SU-DHL-6 (cell line): ENCODE measurements at regions not wholly inside any gene's neighbourhood (a gene's known extent, or its start where the extent isn't known, plus 50 kb on each side); places are given as distances from the start of the nearest gene placed in this dataset.

Source experiments
- H2AFZ ChIP-seq: fragments of 200-600 bp; sonication (generic); 2 replicates; pipeline ENCODE4 v1.6.1; 2014; ENCODE audit warnings: low read depth, mild to moderate bottlenecking, moderate library complexity, mixed read lengths, antibody characterized with exemption, low read length; ENCODE audit not compliant: severe bottlenecking
- H3F3A ChIP-seq: fragments of 200-600 bp; shearing (Covaris generic); 2 replicates; pipeline ENCODE4 v1.6.0; 2016; ENCODE audit warnings: antibody characterized with exemption, mild to moderate bottlenecking; ENCODE audit not compliant: insufficient read depth
- H3K27ac ChIP-seq: fragments of 200-600 bp; sonication (generic); 2 replicates; pipeline ENCODE4 v1.5.1; 2016; ENCODE audit warnings: low read depth, mild to moderate bottlenecking, low read length, moderate library complexity, mixed read lengths
- H3K27me3 ChIP-seq: fragments of 200-600 bp; sonication (generic), shearing (Covaris generic); 2 replicates; pipeline ENCODE4 v1.6.0; 2014; ENCODE audit warnings: mild to moderate bottlenecking, low read length
- H3K36me3 ChIP-seq: fragments of 200-600 bp; sonication (generic); 2 replicates; pipeline ENCODE4 v1.6.1; 2014; ENCODE audit warnings: mild to moderate bottlenecking, low read length, mixed read lengths
- H3K4me2 ChIP-seq: fragments of 300-600, 200-600 bp; shearing (Covaris generic), sonication (generic); 2 replicates; pipeline ENCODE4 v1.6.0; 2014; ENCODE audit warnings: low read length, low read depth, mild to moderate bottlenecking; ENCODE audit not compliant: poor library complexity, severe bottlenecking
- H3K4me3 ChIP-seq: fragments of 200-600 bp; sonication (generic); 2 replicates; pipeline ENCODE4 v1.5.1; 2014; ENCODE audit warnings: antibody characterized with exemption, low read length, mild to moderate bottlenecking, mixed read lengths; ENCODE audit not compliant: insufficient read depth, poor library complexity, severe bottlenecking
- H3K79me2 ChIP-seq: fragments of 200-600 bp; sonication (generic); 2 replicates; pipeline ENCODE4 v1.6.1; 2014; ENCODE audit warnings: mild to moderate bottlenecking, low read length, moderate library complexity; ENCODE audit not compliant: insufficient read depth
- H3K9ac ChIP-seq: fragments of 200-600 bp; sonication (generic); 2 replicates; pipeline ENCODE4 v1.7.0; 2014; ENCODE audit warnings: mild to moderate bottlenecking, low read length
- H3K9me2 ChIP-seq: fragments of 200-600 bp; sonication (generic); replicated peaks from 2 replicates; pipeline ENCODE4 v1.6.1; 2014; ENCODE audit warnings: low read length; ENCODE audit not compliant: insufficient read depth
- H3K9me3 ChIP-seq: fragments of 200-600 bp; sonication (generic); 2 replicates; pipeline ENCODE4 v1.6.1; 2014; ENCODE audit warnings: low read length, mixed read lengths; ENCODE audit not compliant: insufficient read depth
- H4K20me1 ChIP-seq: fragments of 200-600 bp; sonication (generic); 2 replicates; pipeline ENCODE4 v1.6.1; 2014; ENCODE audit warnings: low read depth, mild to moderate bottlenecking, antibody characterized with exemption, low read length, moderate library complexity, mixed read lengths
- CTCF ChIP-seq: fragments of 200-600 bp; sonication (generic); IDR thresholded peaks from one replicate; pipeline ENCODE4 v1.5.1; 2017; ENCODE audit warnings: antibody characterized with exemption, mild to moderate bottlenecking, low read length, moderate library complexity; ENCODE audit not compliant: insufficient read depth, poor library complexity, severe bottlenecking
- EZH2phosphoT487 ChIP-seq: fragments of 200-600 bp; sonication (generic), shearing (Covaris generic); conservative IDR thresholded peaks from 2 replicates; pipeline ENCODE4 v1.6.1; 2018; ENCODE audit warnings: mild to moderate bottlenecking, antibody characterized with exemption, low read length, moderate library complexity, mixed read lengths

DNA sequence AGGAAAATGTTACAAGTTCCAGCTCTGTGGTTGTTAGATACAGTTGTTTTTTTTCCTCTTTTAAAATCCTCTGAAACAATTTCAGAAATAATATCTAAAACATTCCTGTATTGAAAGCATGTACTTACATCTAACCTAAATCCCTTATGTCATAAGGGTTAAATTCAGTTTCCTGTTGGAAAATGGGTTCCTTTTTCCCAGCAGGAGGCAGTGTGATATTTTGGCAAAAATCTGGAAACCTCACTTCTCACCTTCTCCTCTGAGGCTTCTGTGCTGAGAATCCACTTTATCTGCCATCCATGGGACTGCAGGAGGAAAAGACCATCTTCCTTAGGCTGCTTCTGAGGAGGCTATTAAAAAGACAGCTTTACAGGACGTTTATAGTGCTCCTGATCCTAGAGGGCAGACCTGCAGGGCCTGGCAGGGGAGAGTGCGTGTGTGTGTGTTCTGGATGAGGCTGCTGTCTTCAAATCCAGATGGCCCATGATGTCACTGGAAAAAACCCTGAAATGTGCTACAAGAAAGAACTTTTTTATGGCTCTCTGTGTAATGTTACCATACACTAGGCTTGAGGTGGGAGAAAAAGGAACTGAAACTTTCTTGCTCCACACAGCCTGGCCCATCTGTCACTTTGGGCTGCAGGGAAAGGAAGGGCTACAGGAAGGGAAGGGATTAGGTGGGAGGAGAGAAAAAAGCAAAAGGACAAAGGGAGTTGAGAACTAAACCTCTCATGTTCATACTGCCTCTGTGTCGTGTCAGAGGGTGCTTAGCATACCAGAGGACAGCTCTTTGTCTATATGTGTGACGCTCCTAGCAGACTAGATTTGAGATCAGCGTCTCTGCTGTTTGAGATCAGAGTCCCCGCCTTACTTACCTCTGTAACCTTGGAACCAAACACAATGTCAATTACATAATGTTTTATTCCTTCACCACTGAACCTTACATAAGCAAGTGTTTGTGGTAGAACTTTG lies 379.2 kb upstream of the SPAG17 start:
- no peak overlapping the region for H3K4me3 ChIP-seq
- H4K20me1 ChIP-seq: no peaks in the 10 kb centered on the region
- H3K9ac ChIP-seq: no peak overlapping the region
- no peaks in the 10 kb centered on the region for H3F3A ChIP-seq
- no peak overlapping the region for H3K4me2 ChIP-seq
- no peak overlapping the region for H3K27ac ChIP-seq
- H3K79me2 ChIP-seq: no peaks in the 10 kb centered on the region
- H3K27me3 ChIP-seq: no peaks in the 10 kb centered on the region
- no peaks in the 10 kb centered on the region for H3K9me3 ChIP-seq
- H3K9me2 ChIP-seq: no peaks in the 10 kb centered on the region
- no peak overlapping the region for H2AFZ ChIP-seq
- no peaks in the 10 kb centered on the region for H3K36me3 ChIP-seq
- no peak for TF ChIP-seq CTCF
- TF ChIP-seq EZH2phosphoT487: no peak

GRCh38 chr1:118558933-118559332 lies 373.9 kb upstream of the SPAG17 start:
- no peaks in the 10 kb centered on the region for H3K79me2 ChIP-seq
- H3K9me3 ChIP-seq: no peaks in the 10 kb centered on the region
- no peak for TF ChIP-seq CTCF
- no peak for TF ChIP-seq EZH2phosphoT487
- no peaks in the 10 kb centered on the region for H3K27me3 ChIP-seq
- no peak overlapping the region for H3K27ac ChIP-seq
- no peaks in the 10 kb centered on the region for H3K36me3 ChIP-seq
- no peaks in the 10 kb centered on the region for H4K20me1 ChIP-seq
- no peaks in the 10 kb centered on the region for H3K9me2 ChIP-seq
- no peak overlapping the region for H3K4me3 ChIP-seq
- H3K4me2 ChIP-seq: no peak overlapping the region
- H2AFZ ChIP-seq: no peak overlapping the region
- no peak overlapping the region for H3K9ac ChIP-seq
- no peaks in the 10 kb centered on the region for H3F3A ChIP-seq

DNA sequence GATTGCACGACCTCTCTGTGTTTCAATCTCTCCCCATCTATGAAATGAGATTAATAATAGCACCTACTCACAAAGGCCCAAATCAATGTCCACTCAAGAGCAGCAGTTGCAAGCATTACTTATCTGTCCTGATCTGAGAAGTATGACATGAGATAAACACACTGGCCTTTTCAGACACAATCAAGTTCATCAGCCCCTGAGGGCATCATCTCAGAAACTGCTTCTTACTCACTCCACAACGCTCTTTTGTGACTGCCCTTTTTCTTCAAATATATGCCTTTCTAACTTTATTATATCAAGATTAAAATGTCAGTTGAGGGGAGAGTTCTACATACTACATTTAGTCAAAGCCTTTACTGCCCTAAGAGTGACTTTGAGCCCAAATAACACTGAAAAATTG lies 371.9 kb upstream of the SPAG17 start:
- H3K9me2 ChIP-seq: no peaks in the 10 kb centered on the region
- no peaks in the 10 kb centered on the region for H3K27me3 ChIP-seq
- H4K20me1 ChIP-seq: no peaks in the 10 kb centered on the region
- H3K9me3 ChIP-seq: no peaks in the 10 kb centered on the region
- no peak overlapping the region for H3K27ac ChIP-seq
- H3F3A ChIP-seq: no peaks in the 10 kb centered on the region
- TF ChIP-seq CTCF: no peak
- TF ChIP-seq EZH2phosphoT487: no peak
- H3K36me3 ChIP-seq: no peaks in the 10 kb centered on the region
- H3K4me3 ChIP-seq: no peak overlapping the region
- H3K4me2 ChIP-seq: no peak overlapping the region
- H3K9ac ChIP-seq: no peak overlapping the region
- H3K79me2 ChIP-seq: no peaks in the 10 kb centered on the region
- no peak overlapping the region for H2AFZ ChIP-seq
